ENCODE measurements at regions not wholly inside any gene's neighbourhood (a gene's known extent, or its start where the extent isn't known, plus 50 kb on each side); places are given as distances from the start of the nearest gene placed in this dataset.

DNA sequence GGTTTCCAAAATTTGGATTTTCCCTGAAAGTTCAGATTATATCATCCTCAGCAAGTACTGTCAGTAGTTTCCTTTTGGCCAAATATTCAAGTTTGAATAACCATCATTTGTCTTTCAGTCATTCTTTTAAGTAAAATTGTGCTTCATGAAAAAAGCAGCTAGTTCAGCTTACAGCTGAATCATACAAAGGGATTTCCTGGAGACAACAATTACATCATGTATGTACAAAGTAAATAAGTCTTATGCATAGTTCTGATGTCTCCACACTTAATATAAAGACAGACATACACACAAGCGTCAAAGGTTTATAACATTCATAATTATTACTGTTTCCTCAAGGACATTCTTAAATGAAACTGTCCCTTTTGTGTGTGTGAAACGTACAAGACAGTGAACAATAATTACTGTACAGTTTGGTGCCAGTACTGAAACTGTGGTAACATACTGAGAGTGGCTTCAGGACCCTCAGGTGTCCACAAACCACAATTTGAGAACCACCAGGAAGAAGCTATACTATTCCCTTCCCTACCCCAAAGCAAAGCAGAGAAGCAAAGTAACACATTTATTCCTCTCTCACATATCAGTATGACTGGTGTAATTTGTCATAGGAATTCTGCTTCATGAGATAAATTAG, 746.6 kb downstream of the TAF11L14 start:
- no peak overlapping the region for H2AFZ ChIP-seq (ENCODE audit: insufficient read depth, low read depth, low read length, poor library complexity, severe bottlenecking)
- H3K9me3 ChIP-seq (replicated peaks in 1 of 2; ENCODE audit: control insufficient read depth in 1 of 2, insufficient read depth in 1 of 2, low read length in 2 of 2) = no peaks in the 10 kb centered on the region
- H3K4me3 ChIP-seq (replicated peaks in 1 of 3; ENCODE audit: low read depth in 2 of 3, low read length in 3 of 3) = no peak overlapping the region
- H4K20me1 ChIP-seq (ENCODE audit: insufficient read depth, low read length) = no peaks in the 10 kb centered on the region
- Mint-ChIP-seq H3K9me3 (peaks cover 0 to 5% (median 0%) of the 10 kb centered on the region in 7 donors), H3K36me3 (no peaks in the 10 kb centered on the region), H3K27me3 (ENCODE audit: low read depth in 3 of 3) (peaks cover 0 to 1% (median 1%) of the 10 kb centered on the region in 3 donors), H3K4me3 (no peak overlapping the region), H3K27ac (no peak overlapping the region), H3K4me1 (no peaks in the 10 kb centered on the region)
- TF ChIP-seq, protein P1, sequence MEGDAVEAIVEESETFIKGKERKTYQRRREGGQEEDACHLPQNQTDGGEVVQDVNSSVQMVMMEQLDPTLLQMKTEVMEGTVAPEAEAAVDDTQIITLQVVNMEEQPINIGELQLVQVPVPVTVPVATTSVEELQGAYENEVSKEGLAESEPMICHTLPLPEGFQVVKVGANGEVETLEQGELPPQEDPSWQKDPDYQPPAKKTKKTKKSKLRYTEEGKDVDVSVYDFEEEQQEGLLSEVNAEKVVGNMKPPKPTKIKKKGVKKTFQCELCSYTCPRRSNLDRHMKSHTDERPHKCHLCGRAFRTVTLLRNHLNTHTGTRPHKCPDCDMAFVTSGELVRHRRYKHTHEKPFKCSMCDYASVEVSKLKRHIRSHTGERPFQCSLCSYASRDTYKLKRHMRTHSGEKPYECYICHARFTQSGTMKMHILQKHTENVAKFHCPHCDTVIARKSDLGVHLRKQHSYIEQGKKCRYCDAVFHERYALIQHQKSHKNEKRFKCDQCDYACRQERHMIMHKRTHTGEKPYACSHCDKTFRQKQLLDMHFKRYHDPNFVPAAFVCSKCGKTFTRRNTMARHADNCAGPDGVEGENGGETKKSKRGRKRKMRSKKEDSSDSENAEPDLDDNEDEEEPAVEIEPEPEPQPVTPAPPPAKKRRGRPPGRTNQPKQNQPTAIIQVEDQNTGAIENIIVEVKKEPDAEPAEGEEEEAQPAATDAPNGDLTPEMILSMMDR (IDR thresholded peaks at IDR 0.05) = no peak
- H3K4me1 ChIP-seq (ENCODE audit: control insufficient read depth in 1 of 2, insufficient read depth in 2 of 2, low read length in 2 of 2) = no peaks in the 10 kb centered on the region
- no peak overlapping the region for H3K9ac ChIP-seq (ENCODE audit: insufficient read depth, low read length, poor library complexity, severe bottlenecking)
- H3K36me3 ChIP-seq (replicated peaks in 1 of 2; ENCODE audit: control insufficient read depth in 1 of 2, insufficient read depth in 2 of 2, low read length in 2 of 2) = no peaks in the 10 kb centered on the region
- no peak overlapping the region for H3K4me2 ChIP-seq (replicated peaks; ENCODE audit: extremely low read depth, low read length, poor library complexity, severe bottlenecking)
- H3K27me3 ChIP-seq (ENCODE audit: control insufficient read depth in 2 of 2, insufficient read depth in 2 of 2, low read length in 2 of 2) = no peaks in the 10 kb centered on the region
- intact Hi-C loops (cut with micrococcal nuclease) = no loop called here
- no CpG with 5 or more reads among the region's 2 CpGs for WGBS (ENCODE audit: insufficient coverage)
- no peak for DNase-seq
- H3K27ac ChIP-seq (ENCODE audit: low read depth in 1 of 2, low read length in 2 of 2) = no peak overlapping the region
- H3K79me2 ChIP-seq (ENCODE audit: insufficient read depth, low read length) = no peaks in the 10 kb centered on the region

DNA sequence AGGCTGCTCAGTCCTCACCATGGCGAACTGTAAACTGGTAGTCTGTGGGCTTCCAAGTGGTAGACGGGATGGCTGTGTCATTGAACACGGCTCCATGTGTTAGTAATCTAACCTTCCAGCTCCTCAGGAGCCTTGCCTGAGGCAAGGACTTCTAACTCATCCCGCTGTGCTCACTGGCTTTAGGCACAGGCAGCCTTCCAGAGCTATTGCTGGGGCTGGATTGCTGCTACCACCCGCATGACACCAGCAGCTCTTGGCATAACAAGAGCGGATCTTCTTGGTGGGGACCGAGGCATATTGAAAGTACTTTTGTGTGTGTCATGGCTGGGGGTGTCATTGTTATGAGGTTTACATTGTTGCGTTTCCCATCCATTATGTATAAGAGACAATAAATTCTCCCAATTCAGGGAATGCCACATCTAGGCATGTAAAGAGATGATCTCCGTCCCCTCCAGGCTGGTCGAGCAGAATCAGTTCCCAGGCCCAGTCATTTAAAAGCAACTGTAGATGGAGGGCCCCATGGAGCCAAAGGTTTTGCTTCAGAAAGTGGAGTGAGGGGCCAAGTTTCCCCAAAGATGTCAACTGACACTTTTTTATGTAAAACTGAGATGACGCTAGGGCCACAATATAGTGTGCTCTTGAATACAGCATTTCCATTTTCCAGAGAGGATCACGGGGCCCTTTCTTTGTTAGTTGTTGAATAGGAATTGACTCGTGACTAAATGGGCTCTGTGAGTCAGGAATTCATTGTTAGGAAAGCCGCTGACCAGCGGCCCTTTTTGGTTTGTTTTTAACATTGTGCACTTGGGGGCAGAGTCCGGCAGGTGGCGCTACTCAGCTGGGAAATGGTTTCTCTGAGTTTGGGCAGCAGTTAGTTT, 759.5 kb downstream of the TAF11L14 start:
- H3K9me3 ChIP-seq (replicated peaks in 1 of 2; ENCODE audit: control insufficient read depth in 1 of 2, insufficient read depth in 1 of 2, low read length in 2 of 2) = no peaks in the 10 kb centered on the region
- no peak overlapping the region for H3K27ac ChIP-seq (ENCODE audit: low read depth in 1 of 2, low read length in 2 of 2)
- no peaks in the 10 kb centered on the region for H3K27me3 Mint-ChIP-seq (ENCODE audit: low read depth in 3 of 3)
- no peak overlapping the region for H3K4me3 ChIP-seq (replicated peaks in 1 of 3; ENCODE audit: low read depth in 2 of 3, low read length in 3 of 3)
- H3K36me3 Mint-ChIP-seq = no peaks in the 10 kb centered on the region
- intact Hi-C loops (cut with micrococcal nuclease) = loop anchor here in 1 of 2 donors (10.0 kb wide), 1 partner anchor 301 kb away; no protein-coding TSS in a partner anchor
- DNase-seq = peak in 2 of 3 donors; percentile 6 to 27
- H4K20me1 ChIP-seq (ENCODE audit: insufficient read depth, low read length) = no peaks in the 10 kb centered on the region
- H3K4me3 Mint-ChIP-seq = no peak overlapping the region
- H3K4me2 ChIP-seq (replicated peaks; ENCODE audit: extremely low read depth, low read length, poor library complexity, severe bottlenecking) = no peak overlapping the region
- no peak overlapping the region for H2AFZ ChIP-seq (ENCODE audit: insufficient read depth, low read depth, low read length, poor library complexity, severe bottlenecking)
- H3K4me1 ChIP-seq (ENCODE audit: control insufficient read depth in 1 of 2, insufficient read depth in 2 of 2, low read length in 2 of 2) = no peaks in the 10 kb centered on the region
- H3K9ac ChIP-seq (ENCODE audit: insufficient read depth, low read length, poor library complexity, severe bottlenecking) = no peak overlapping the region
- WGBS (ENCODE audit: insufficient coverage) = 79% methylated on average over 7 of the region's 17 CpGs
- no peaks in the 10 kb centered on the region for H3K27me3 ChIP-seq (ENCODE audit: control insufficient read depth in 2 of 2, insufficient read depth in 2 of 2, low read length in 2 of 2)
- H3K27ac Mint-ChIP-seq = no peak overlapping the region
- peaks cover 1% of the 10 kb centered on the region for H3K4me1 Mint-ChIP-seq
- H3K79me2 ChIP-seq (ENCODE audit: insufficient read depth, low read length) = no peaks in the 10 kb centered on the region
- TF ChIP-seq, protein P1 (IDR thresholded peaks at IDR 0.05) = peak; percentile 78
- no peaks in the 10 kb centered on the region for H3K36me3 ChIP-seq (replicated peaks in 1 of 2; ENCODE audit: control insufficient read depth in 1 of 2, insufficient read depth in 2 of 2, low read length in 2 of 2)
- H3K9me3 Mint-ChIP-seq = peaks cover 0 to 2% (median 1%) of the 10 kb centered on the region in 7 donors

All from CD14-positive monocyte (primary cell).